DOHH2 (cell line): ENCODE measurements at regions not wholly inside any gene's neighbourhood (a gene's known extent, or its start where the extent isn't known, plus 50 kb on each side); places are given as distances from the start of the nearest gene placed in this dataset.

ENCODE experiments used
- H3F3A ChIP-seq: fragments of 200-600 bp; sonication (generic), shearing (Covaris generic); 2 replicates; pipeline ENCODE4 v1.6.0; 2016; ENCODE audit warnings: antibody characterized with exemption, mild to moderate bottlenecking; ENCODE audit not compliant: control insufficient read depth, insufficient read depth
- H3K27ac ChIP-seq: fragments of 200-600 bp; sonication (generic); 2 replicates; pipeline ENCODE4 v1.5.1; 2014; ENCODE audit warnings: low read depth, mild to moderate bottlenecking, low read length, moderate library complexity
- H3K27me3 ChIP-seq: fragments of 200-600 bp; sonication (generic); 2 replicates; pipeline ENCODE4 v1.6.1; 2014; ENCODE audit warnings: mild to moderate bottlenecking, low read length, mixed read lengths; ENCODE audit not compliant: control insufficient read depth
- H3K36me3 ChIP-seq: fragments of 200-600 bp; sonication (generic); 2 replicates; pipeline ENCODE4 v1.6.1; 2014; ENCODE audit warnings: mild to moderate bottlenecking, low read length, moderate library complexity, mixed read lengths; ENCODE audit not compliant: control insufficient read depth
- H3K4me1 ChIP-seq: fragments of 200-600 bp; sonication (generic); 2 replicates; pipeline ENCODE4 v1.6.1; 2014; ENCODE audit warnings: mild to moderate bottlenecking, low read length, mixed read lengths; ENCODE audit not compliant: control insufficient read depth
- H3K4me2 ChIP-seq: fragments of 200-600 bp; sonication (generic); 2 replicates; pipeline ENCODE4 v1.6.0; 2014; ENCODE audit warnings: mild to moderate bottlenecking, low read length, moderate library complexity
- H3K4me3 ChIP-seq: fragments of 200-600 bp; sonication (generic); 2 replicates; pipeline ENCODE4 v1.5.1; 2014; ENCODE audit warnings: mild to moderate bottlenecking, low read length, mixed read lengths
- H3K79me2 ChIP-seq: fragments of 200-600 bp; sonication (generic); 2 replicates; pipeline ENCODE4 v1.6.1; 2014; ENCODE audit warnings: mild to moderate bottlenecking, low read length, mixed read lengths; ENCODE audit not compliant: control insufficient read depth
- H3K9me2 ChIP-seq: fragments of 200-600 bp; sonication (generic); replicated peaks from 2 replicates; pipeline ENCODE4 v1.6.1; 2014; ENCODE audit warnings: mild to moderate bottlenecking, low read length, mixed read lengths; ENCODE audit not compliant: control insufficient read depth
- H3K9me3 ChIP-seq: fragments of 200-600 bp; sonication (generic); 2 replicates; pipeline ENCODE4 v1.6.1; 2014; ENCODE audit warnings: antibody characterized with exemption, low read length, mixed read lengths; ENCODE audit not compliant: control insufficient read depth, insufficient read depth
- H4K20me1 ChIP-seq: fragments of 200-600 bp; sonication (generic); 2 replicates; pipeline ENCODE4 v1.6.0; 2014; ENCODE audit warnings: low read depth, mild to moderate bottlenecking, antibody characterized with exemption, low read length, moderate library complexity; ENCODE audit not compliant: control insufficient read depth, insufficient read depth
- EZH2phosphoT487 ChIP-seq: fragments of 200-600 bp; sonication (generic); IDR thresholded peaks from 2 replicates; pipeline ENCODE4 v1.6.1; 2017; ENCODE audit warnings: borderline replicate concordance, mild to moderate bottlenecking, antibody characterized with exemption, low read length, moderate library complexity, mixed read lengths
- TF ChIP-seq, protein P1 (sequence below): fragments of 200-600 bp; sonication (generic); IDR thresholded peaks from one replicate; pipeline ENCODE4 v1.5.1; 2014; ENCODE audit warnings: antibody characterized with exemption, mild to moderate bottlenecking, low read depth, low read length; ENCODE audit not compliant: poor library complexity, severe bottlenecking

- Histone ChIP-seq H3K4me2 (no peak overlapping the region), H3K79me2 (no peaks in the 10 kb centered on the region), H3F3A (no peaks in the 10 kb centered on the region), H3K9me3 (no peaks in the 10 kb centered on the region), H3K9me2 (no peaks in the 10 kb centered on the region), H3K4me3 (no peak overlapping the region), H3K27me3 (no peaks in the 10 kb centered on the region), H4K20me1 (no peaks in the 10 kb centered on the region), H3K27ac (no peak overlapping the region), H3K36me3 (no peaks in the 10 kb centered on the region), H3K4me1 (no peaks in the 10 kb centered on the region)
- TF ChIP-seq EZH2phosphoT487, result no peak
- TF ChIP-seq, protein P1, sequence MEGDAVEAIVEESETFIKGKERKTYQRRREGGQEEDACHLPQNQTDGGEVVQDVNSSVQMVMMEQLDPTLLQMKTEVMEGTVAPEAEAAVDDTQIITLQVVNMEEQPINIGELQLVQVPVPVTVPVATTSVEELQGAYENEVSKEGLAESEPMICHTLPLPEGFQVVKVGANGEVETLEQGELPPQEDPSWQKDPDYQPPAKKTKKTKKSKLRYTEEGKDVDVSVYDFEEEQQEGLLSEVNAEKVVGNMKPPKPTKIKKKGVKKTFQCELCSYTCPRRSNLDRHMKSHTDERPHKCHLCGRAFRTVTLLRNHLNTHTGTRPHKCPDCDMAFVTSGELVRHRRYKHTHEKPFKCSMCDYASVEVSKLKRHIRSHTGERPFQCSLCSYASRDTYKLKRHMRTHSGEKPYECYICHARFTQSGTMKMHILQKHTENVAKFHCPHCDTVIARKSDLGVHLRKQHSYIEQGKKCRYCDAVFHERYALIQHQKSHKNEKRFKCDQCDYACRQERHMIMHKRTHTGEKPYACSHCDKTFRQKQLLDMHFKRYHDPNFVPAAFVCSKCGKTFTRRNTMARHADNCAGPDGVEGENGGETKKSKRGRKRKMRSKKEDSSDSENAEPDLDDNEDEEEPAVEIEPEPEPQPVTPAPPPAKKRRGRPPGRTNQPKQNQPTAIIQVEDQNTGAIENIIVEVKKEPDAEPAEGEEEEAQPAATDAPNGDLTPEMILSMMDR, result no peak
Observed at GRCh38 chr18:66432636-66433035, 171.3 kb downstream of the CDH19 start.

- H3K4me3 ChIP-seq, result no peak overlapping the region
- no peaks in the 10 kb centered on the region for H3F3A ChIP-seq
Observed at GRCh38 chr18:66428795-66429194, 175.1 kb downstream of the CDH19 start.

GRCh38 chr18:66419400-66419799 lies 184.5 kb downstream of the CDH19 start:
- H3K27ac ChIP-seq, result no peak overlapping the region
- H3K79me2 ChIP-seq, result no peaks in the 10 kb centered on the region
- no peaks in the 10 kb centered on the region for H3K27me3 ChIP-seq
- H3F3A ChIP-seq, result no peaks in the 10 kb centered on the region
- no peaks in the 10 kb centered on the region for H4K20me1 ChIP-seq
- H3K9me2 ChIP-seq, result no peaks in the 10 kb centered on the region
- no peak for TF ChIP-seq EZH2phosphoT487
- TF ChIP-seq, protein P1, result no peak
- H3K9me3 ChIP-seq, result no peaks in the 10 kb centered on the region
- H3K4me1 ChIP-seq, result no peaks in the 10 kb centered on the region
- H3K4me3 ChIP-seq, result no peak overlapping the region
- no peak overlapping the region for H3K4me2 ChIP-seq
- H3K36me3 ChIP-seq, result no peaks in the 10 kb centered on the region

More at GRCh38 chr18:66428795-66429194, 175.1 kb downstream of the CDH19 start:
- Histone ChIP-seq H3K79me2 (no peaks in the 10 kb centered on the region), H3K27me3 (no peaks in the 10 kb centered on the region), H3K27ac (no peak overlapping the region), H3K36me3 (no peaks in the 10 kb centered on the region), H3K9me2 (no peaks in the 10 kb centered on the region), H3K4me2 (no peak overlapping the region), H4K20me1 (no peaks in the 10 kb centered on the region), H3K4me1 (no peaks in the 10 kb centered on the region), H3K9me3 (no peaks in the 10 kb centered on the region)
- no peak for TF ChIP-seq EZH2phosphoT487
- TF ChIP-seq, protein P1, result no peak

DNA sequence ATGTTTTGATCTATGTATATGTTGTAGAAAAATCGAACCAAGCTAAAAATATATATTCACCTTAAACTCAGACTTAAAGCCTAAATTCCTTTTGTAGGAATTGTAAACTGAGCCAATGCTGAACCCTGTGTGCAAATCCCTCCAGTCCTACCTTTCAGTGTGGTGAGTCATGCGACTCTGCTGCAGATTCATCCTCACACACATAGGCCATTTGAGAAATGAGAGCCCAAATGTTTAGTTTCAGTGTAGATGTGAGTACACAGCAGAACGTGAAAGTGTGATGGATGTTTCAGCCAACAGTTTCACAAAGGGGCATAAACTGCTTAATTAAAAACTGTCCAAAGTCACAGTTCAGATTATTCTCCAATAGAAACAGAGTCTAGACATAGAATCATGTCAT lies 193.2 kb downstream of the CDH19 start:
- H3K79me2 ChIP-seq, result no peaks in the 10 kb centered on the region
- H3K9me3 ChIP-seq, result no peaks in the 10 kb centered on the region
- no peaks in the 10 kb centered on the region for H3K9me2 ChIP-seq
- H3K27ac ChIP-seq, result no peak overlapping the region
- no peaks in the 10 kb centered on the region for H4K20me1 ChIP-seq
- no peaks in the 10 kb centered on the region for H3K27me3 ChIP-seq
- no peaks in the 10 kb centered on the region for H3K36me3 ChIP-seq
- no peaks in the 10 kb centered on the region for H3K4me1 ChIP-seq
- no peak for TF ChIP-seq EZH2phosphoT487
- TF ChIP-seq, protein P1, result no peak
- no peaks in the 10 kb centered on the region for H3F3A ChIP-seq
- no peak overlapping the region for H3K4me3 ChIP-seq
- H3K4me2 ChIP-seq, result no peak overlapping the region
